PC-9 (cell line): ENCODE measurements at regions not wholly inside any gene's neighbourhood (a gene's known extent, or its start where the extent isn't known, plus 50 kb on each side); places are given as distances from the start of the nearest gene placed in this dataset.

ENCODE experiments used
- CTCF ChIP-seq: fragments of 200-600 bp; sonication (generic); conservative IDR thresholded peaks from 2 replicates; pipeline ENCODE4 v1.6.1; 2017; ENCODE audit warnings: mixed run types, antibody characterized with exemption, mild to moderate bottlenecking, moderate library complexity
- EZH2 ChIP-seq: fragments of 200-600 bp; sonication (generic); IDR thresholded peaks from 2 replicates; pipeline ENCODE4 v1.8.0; 2017; ENCODE audit warnings: antibody characterized with exemption, low read depth

DNA sequence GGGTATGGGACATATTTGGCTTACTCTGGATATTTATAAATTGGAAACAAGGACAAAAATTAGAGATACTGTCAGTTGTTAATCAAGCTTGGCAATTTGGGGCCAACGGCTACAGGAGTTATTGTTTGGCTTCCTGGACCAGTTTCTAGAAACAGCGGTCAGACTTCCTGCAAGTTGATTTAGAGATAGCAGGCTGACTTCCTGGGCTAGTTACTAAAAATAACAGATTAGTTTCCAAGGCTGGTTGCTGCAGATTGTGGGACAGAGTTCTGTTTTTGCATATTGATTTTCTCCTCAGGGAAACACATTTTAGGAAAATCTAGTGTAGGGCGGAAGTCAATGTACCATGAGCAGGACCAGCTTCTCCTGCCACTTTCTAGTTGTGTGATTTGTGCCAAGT lies 144.0 kb upstream of the TMPO start:
- TF ChIP-seq CTCF, result no peak
- TF ChIP-seq EZH2, result no peak
